ENCODE measurements at regions not wholly inside any gene's neighbourhood (a gene's known extent, or its start where the extent isn't known, plus 50 kb on each side); places are given as distances from the start of the nearest gene placed in this dataset.

- Histone ChIP-seq H3K36me3 (replicated peaks) (no peaks in the 10 kb centered on the region), H3K4me3 (ENCODE audit: low read depth, low read length) (no peak overlapping the region), H3K27me3 (replicated peaks) (no peaks in the 10 kb centered on the region), H3K27ac (peak overlapping the region; percentile 72)
- TF ChIP-seq, protein P1, sequence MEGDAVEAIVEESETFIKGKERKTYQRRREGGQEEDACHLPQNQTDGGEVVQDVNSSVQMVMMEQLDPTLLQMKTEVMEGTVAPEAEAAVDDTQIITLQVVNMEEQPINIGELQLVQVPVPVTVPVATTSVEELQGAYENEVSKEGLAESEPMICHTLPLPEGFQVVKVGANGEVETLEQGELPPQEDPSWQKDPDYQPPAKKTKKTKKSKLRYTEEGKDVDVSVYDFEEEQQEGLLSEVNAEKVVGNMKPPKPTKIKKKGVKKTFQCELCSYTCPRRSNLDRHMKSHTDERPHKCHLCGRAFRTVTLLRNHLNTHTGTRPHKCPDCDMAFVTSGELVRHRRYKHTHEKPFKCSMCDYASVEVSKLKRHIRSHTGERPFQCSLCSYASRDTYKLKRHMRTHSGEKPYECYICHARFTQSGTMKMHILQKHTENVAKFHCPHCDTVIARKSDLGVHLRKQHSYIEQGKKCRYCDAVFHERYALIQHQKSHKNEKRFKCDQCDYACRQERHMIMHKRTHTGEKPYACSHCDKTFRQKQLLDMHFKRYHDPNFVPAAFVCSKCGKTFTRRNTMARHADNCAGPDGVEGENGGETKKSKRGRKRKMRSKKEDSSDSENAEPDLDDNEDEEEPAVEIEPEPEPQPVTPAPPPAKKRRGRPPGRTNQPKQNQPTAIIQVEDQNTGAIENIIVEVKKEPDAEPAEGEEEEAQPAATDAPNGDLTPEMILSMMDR (IDR thresholded peaks at IDR 0.05; ENCODE audit: low read depth, low read length, missing control alignments): no peak
- peak; percentile 78 for DNase-seq
- in situ Hi-C loops (cut with HindIII; ENCODE audit: low pct_ligation_motif_present, low sequenced_read_pairs): no loop called here
Measured at GRCh38 chr4:164440199-164440598, 313.7 kb upstream of the SMIM31 start.

DNA sequence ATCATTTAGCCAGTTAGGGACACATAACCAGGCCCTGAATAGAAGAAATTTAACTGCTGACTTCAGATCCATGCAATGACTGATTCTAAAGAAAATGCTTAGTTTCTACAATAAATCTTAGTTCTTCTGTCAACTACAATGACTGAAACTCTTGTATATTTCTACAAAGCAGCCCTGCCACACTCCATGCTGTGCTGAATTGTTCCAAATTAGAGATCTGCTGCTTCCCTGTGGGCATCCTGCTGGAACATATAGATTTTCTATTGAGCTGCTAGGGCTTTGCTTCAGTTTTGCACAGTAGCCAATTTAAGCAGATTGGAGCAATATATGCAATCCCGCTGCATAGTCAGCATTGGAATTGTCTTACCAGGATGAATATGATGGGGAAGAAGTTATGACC is 312.8 kb upstream of the SMIM31 start:
- in situ Hi-C loops (cut with HindIII; ENCODE audit: low pct_ligation_motif_present, low sequenced_read_pairs): no loop called here
- TF ChIP-seq, protein P1 (IDR thresholded peaks at IDR 0.05; ENCODE audit: low read depth, low read length, missing control alignments): no peak
- DNase-seq: no peak
- no peak overlapping the region for H3K4me3 ChIP-seq (ENCODE audit: low read depth, low read length)
- no peaks in the 10 kb centered on the region for H3K27me3 ChIP-seq (replicated peaks)
- peak overlapping the region; percentile 72 for H3K27ac ChIP-seq
- H3K36me3 ChIP-seq (replicated peaks): no peaks in the 10 kb centered on the region

DNA sequence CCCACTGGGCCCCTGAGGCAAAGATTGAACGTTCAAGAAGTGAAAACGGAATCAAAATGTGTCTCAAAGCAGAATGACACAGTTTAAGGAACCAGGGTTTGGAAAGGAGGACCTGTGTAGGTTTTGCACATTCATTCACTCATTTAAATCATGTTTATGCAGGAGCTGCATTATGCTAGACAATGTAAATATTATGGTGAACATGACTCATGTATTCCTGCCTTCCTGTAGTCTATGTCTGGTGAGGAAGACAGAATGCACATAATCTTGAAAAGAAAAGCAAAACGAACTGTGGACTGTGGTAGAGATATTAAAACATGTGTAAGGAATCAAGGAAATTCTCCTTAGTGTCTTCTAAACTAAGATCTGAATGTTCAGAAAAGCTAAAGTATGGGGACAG is 311.8 kb upstream of the SMIM31 start:
- Histone ChIP-seq H3K36me3 (replicated peaks) (no peaks in the 10 kb centered on the region), H3K4me3 (ENCODE audit: low read depth, low read length) (no peak overlapping the region), H3K27ac (peak overlapping the region; percentile 64), H3K27me3 (replicated peaks) (no peaks in the 10 kb centered on the region)
- in situ Hi-C loops (cut with HindIII; ENCODE audit: low pct_ligation_motif_present, low sequenced_read_pairs): no loop called here
- peak; percentile 38 for DNase-seq
- TF ChIP-seq, protein P1 (IDR thresholded peaks at IDR 0.05; ENCODE audit: low read depth, low read length, missing control alignments): no peak

- peak; percentile 75 for DNase-seq
- no peaks in the 10 kb centered on the region for H3K36me3 ChIP-seq (replicated peaks)
- no peak overlapping the region for H3K27ac ChIP-seq
- H3K27me3 ChIP-seq (replicated peaks): no peaks in the 10 kb centered on the region
- in situ Hi-C loops (cut with HindIII; ENCODE audit: low pct_ligation_motif_present, low sequenced_read_pairs): no loop called here
- no peak overlapping the region for H3K4me3 ChIP-seq (ENCODE audit: low read depth, low read length)
- TF ChIP-seq, protein P1 (IDR thresholded peaks at IDR 0.05; ENCODE audit: low read depth, low read length, missing control alignments): no peak
Measured at GRCh38 chr4:164446516-164446915, 307.4 kb upstream of the SMIM31 start.

DNA sequence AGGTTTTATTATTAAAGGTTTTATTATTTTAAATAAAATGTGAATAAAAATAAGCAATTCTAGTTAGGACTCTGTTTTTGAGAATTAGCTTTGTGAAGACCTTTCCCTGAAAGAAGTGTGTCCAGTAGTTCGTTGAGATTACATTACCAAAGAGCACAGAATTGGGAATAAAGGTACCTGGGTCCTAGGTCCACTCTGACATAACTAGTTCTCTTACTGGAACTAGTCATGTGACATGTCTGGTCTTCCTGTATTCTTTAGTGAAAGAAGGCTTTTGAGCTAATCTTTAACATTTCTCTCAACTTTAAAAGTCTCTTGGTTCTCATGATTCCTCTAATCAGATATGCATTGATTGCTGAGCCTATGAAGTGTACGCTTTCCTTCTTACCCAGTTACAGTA is 292.0 kb upstream of the SMIM31 start:
- no peaks in the 10 kb centered on the region for H3K36me3 ChIP-seq (replicated peaks)
- no peaks in the 10 kb centered on the region for H3K27me3 ChIP-seq (replicated peaks)
- no peak overlapping the region for H3K27ac ChIP-seq
- in situ Hi-C loops (cut with HindIII; ENCODE audit: low pct_ligation_motif_present, low sequenced_read_pairs): no loop called here
- TF ChIP-seq, protein P1 (IDR thresholded peaks at IDR 0.05; ENCODE audit: low read depth, low read length, missing control alignments): no peak
- no peak overlapping the region for H3K4me3 ChIP-seq (ENCODE audit: low read depth, low read length)
- no peak for DNase-seq

GRCh38 chr4:164462471-164462870 is 291.5 kb upstream of the SMIM31 start:
- in situ Hi-C loops (cut with HindIII; ENCODE audit: low pct_ligation_motif_present, low sequenced_read_pairs): no loop called here
- DNase-seq: no peak
- TF ChIP-seq, protein P1 (IDR thresholded peaks at IDR 0.05; ENCODE audit: low read depth, low read length, missing control alignments): no peak

More at GRCh38 chr4:164462471-164462870, 291.5 kb upstream of the SMIM31 start:
- no peak overlapping the region for H3K27ac ChIP-seq
- H3K36me3 ChIP-seq (replicated peaks): no peaks in the 10 kb centered on the region
- H3K4me3 ChIP-seq (ENCODE audit: low read depth, low read length): no peak overlapping the region
- no peaks in the 10 kb centered on the region for H3K27me3 ChIP-seq (replicated peaks)
